Thoracic aorta (tissue), 2 donors: ENCODE measurements at regions not wholly inside any gene's neighbourhood (a gene's known extent, or its start where the extent isn't known, plus 50 kb on each side); places are given as distances from the start of the nearest gene placed in this dataset.

Source experiments
- ATAC-seq: fragments of 150-250 bp; one replicate; pipeline ENCODE4 v1.8.0; 2017; ENCODE audit warnings: low read depth; ENCODE audit not compliant: insufficient number of reproducible peaks, low FRiP score
- DNase-seq: peaks from one replicate; pipeline ENCODE4 v3.0.0-alpha.2; 2020; ENCODE audit warnings: low spot score
- H3K27ac ChIP-seq, 2 donors: fragments of 200-600 bp; sonication (generic); 1 replicate in 1 of 2; 2 replicates in 1 of 2; pipeline ENCODE4 v1.5.1; 2016; ENCODE audit warnings: mild to moderate bottlenecking in 2 of 2, moderate library complexity in 2 of 2
- H3K27me3 ChIP-seq: fragments of 200-600 bp; sonication (generic); replicated peaks from 2 replicates; pipeline ENCODE4 v1.6.0; 2016; ENCODE audit warnings: mild to moderate bottlenecking; ENCODE audit not compliant: insufficient read depth
- H3K36me3 ChIP-seq: fragments of 200-600 bp; sonication (generic); one replicate; pipeline ENCODE4 v1.5.1; 2016
- H3K4me1 ChIP-seq, 2 donors: fragments of 200-600 bp; sonication (generic); 1 replicate in 1 of 2; 2 replicates in 1 of 2; pipeline versions ENCODE4 v1.5.1 to v1.6.0; 2016; ENCODE audit warnings: low read depth in 2 of 2, mild to moderate bottlenecking in 1 of 2; ENCODE audit not compliant: control insufficient read depth in 1 of 2
- H3K4me3 ChIP-seq: fragments of 200-600 bp; sonication (generic); 2 replicates; pipeline ENCODE4 v1.5.1; 2016; ENCODE audit warnings: mild to moderate bottlenecking
- H3K9me3 ChIP-seq: fragments of 200-600 bp; sonication (generic); 2 replicates; pipeline ENCODE4 v1.5.1; 2016
- CTCF ChIP-seq: fragments of 200-600 bp; sonication (generic); IDR thresholded peaks from one replicate; pipeline ENCODE4 v1.5.1; 2019; ENCODE audit warnings: antibody characterized with exemption

GRCh38 chr6:6882592-6882991 is 225.2 kb upstream of the RREB1 start:
- no peak for ATAC-seq
- Histone ChIP-seq H3K4me3 (no peak overlapping the region), H3K36me3 (no peaks in the 10 kb centered on the region), H3K9me3 (no peaks in the 10 kb centered on the region), H3K27me3 (no peaks in the 10 kb centered on the region), H3K27ac (no peak overlapping the region), H3K4me1 (no peaks in the 10 kb centered on the region)
- DNase-seq: no peak
- TF ChIP-seq CTCF: no peak

- DNase-seq: no peak
- ATAC-seq: no peak
- no peaks in the 10 kb centered on the region for H3K27me3 ChIP-seq
- no peak overlapping the region for H3K27ac ChIP-seq
- H3K9me3 ChIP-seq: no peaks in the 10 kb centered on the region
- H3K4me1 ChIP-seq: no peaks in the 10 kb centered on the region
- no peak for TF ChIP-seq CTCF
- no peak overlapping the region for H3K4me3 ChIP-seq
- no peaks in the 10 kb centered on the region for H3K36me3 ChIP-seq
Measured at GRCh38 chr6:6883011-6883410, 224.8 kb upstream of the RREB1 start.

- Histone ChIP-seq H3K27me3 (no peaks in the 10 kb centered on the region), H3K9me3 (no peaks in the 10 kb centered on the region), H3K36me3 (no peaks in the 10 kb centered on the region), H3K4me3 (no peak overlapping the region), H3K27ac (no peak overlapping the region), H3K4me1 (no peaks in the 10 kb centered on the region)
- DNase-seq (no peak), ATAC-seq (no peak)
- TF ChIP-seq CTCF: no peak
Measured at GRCh38 chr6:6884193-6884627, 223.6 kb upstream of the RREB1 start.

GRCh38 chr6:6884916-6885315 is 222.8 kb upstream of the RREB1 start:
- DNase-seq: no peak
- Histone ChIP-seq H3K4me3 (no peak overlapping the region), H3K36me3 (no peaks in the 10 kb centered on the region), H3K27ac (no peak overlapping the region), H3K9me3 (no peaks in the 10 kb centered on the region), H3K27me3 (no peaks in the 10 kb centered on the region), H3K4me1 (no peaks in the 10 kb centered on the region)
- ATAC-seq: no peak
- no peak for TF ChIP-seq CTCF

- no peak for TF ChIP-seq CTCF
- ATAC-seq: no peak
- H3K36me3 ChIP-seq: no peaks in the 10 kb centered on the region
- no peak overlapping the region for H3K27ac ChIP-seq
- no peaks in the 10 kb centered on the region for H3K9me3 ChIP-seq
- H3K4me3 ChIP-seq: no peak overlapping the region
- H3K27me3 ChIP-seq: no peaks in the 10 kb centered on the region
- H3K4me1 ChIP-seq: peaks cover 0 to 3% of the 10 kb centered on the region in 2 donors
- DNase-seq: no peak
Measured at GRCh38 chr6:6885521-6886170, 222.1 kb upstream of the RREB1 start.
